Stimulated activated CD4-positive, alpha-beta T cell treated with anti-CD3 and anti-CD28 coated beads, TNF-alpha, amount 100 ng/mL, for 48 hours (primary cell): ENCODE measurements at regions not wholly inside any gene's neighbourhood (a gene's known extent, or its start where the extent isn't known, plus 50 kb on each side); places are given as distances from the start of the nearest gene placed in this dataset.
"Not testable (repeated sequence)": the region's sequence is repeated elsewhere in the genome, so short reads cannot be mapped to it uniquely, and the experiment has no call there.

Experiments
- DNase-seq, 3 donors: peaks; one replicate each; pipeline ENCODE4 v3.0.0-alpha.2; 2020; ENCODE audit warnings: low read depth in 3 of 3

- DNase-seq, result not testable (repeated sequence)
These were observed 720.6 kb downstream of the PCDH17 start for GRCh38 chr13:58352100-58352499.

GRCh38 chr13:58369936-58370335 is 738.4 kb downstream of the PCDH17 start:
- DNase-seq, result no peak

GRCh38 chr13:58376349-58376748 is 744.8 kb downstream of the PCDH17 start:
- DNase-seq, result no peak

GRCh38 chr13:58376775-58377174 is 745.2 kb downstream of the PCDH17 start:
- DNase-seq, result no peak

GRCh38 chr13:58379221-58379620 is 747.7 kb downstream of the PCDH17 start:
- no peak for DNase-seq

- DNase-seq, result not testable (repeated sequence)
These were observed 753.8 kb downstream of the PCDH17 start for GRCh38 chr13:58385336-58385735.

- no peak for DNase-seq
These were observed 766.2 kb downstream of the PCDH17 start for GRCh38 chr13:58397596-58398387.

- DNase-seq, result no peak
These were observed 767.7 kb downstream of the PCDH17 start for GRCh38 chr13:58399263-58399662.

- DNase-seq, result no peak
These were observed 775.0 kb downstream of the PCDH17 start for GRCh38 chr13:58406545-58406944.

- DNase-seq, result no peak
These were observed 798.4 kb downstream of the PCDH17 start for GRCh38 chr13:58429917-58430316.

- no peak for DNase-seq
These were observed 803.4 kb downstream of the PCDH17 start for GRCh38 chr13:58434943-58435342.

GRCh38 chr13:58437427-58437826 is 805.9 kb downstream of the PCDH17 start:
- DNase-seq, result no peak

- DNase-seq, result no peak
These were observed 815.4 kb downstream of the PCDH17 start for GRCh38 chr13:58446979-58447378.

GRCh38 chr13:58452123-58452623 is 820.6 kb downstream of the PCDH17 start:
- no peak for DNase-seq

- no peak for DNase-seq
These were observed 823.5 kb downstream of the PCDH17 start for GRCh38 chr13:58455094-58455493.

- DNase-seq, result no peak
These were observed 829.7 kb downstream of the PCDH17 start for GRCh38 chr13:58461217-58461616.

- DNase-seq, result no peak
These were observed 832.3 kb downstream of the PCDH17 start for GRCh38 chr13:58463841-58464240.

- DNase-seq, result no peak
These were observed 835.6 kb downstream of the PCDH17 start for GRCh38 chr13:58467176-58467575.

GRCh38 chr13:58472483-58472882 is 840.9 kb downstream of the PCDH17 start:
- no peak for DNase-seq

GRCh38 chr13:58474581-58474980 is 843.0 kb downstream of the PCDH17 start:
- no peak for DNase-seq

GRCh38 chr13:58476206-58476918 is 844.8 kb downstream of the PCDH17 start:
- DNase-seq, result no peak

- no peak for DNase-seq
These were observed 847.3 kb downstream of the PCDH17 start for GRCh38 chr13:58478858-58479257.

GRCh38 chr13:58480061-58480460 is 848.5 kb downstream of the PCDH17 start:
- DNase-seq, result no peak
